GM19467 (cell line): ENCODE measurements at regions not wholly inside any gene's neighbourhood (a gene's known extent, or its start where the extent isn't known, plus 50 kb on each side); places are given as distances from the start of the nearest gene placed in this dataset.

Experiments
- ATAC-seq: cut with Tn5 transposase; IDR thresholded peaks from one replicate; pipeline ENCODE4 v1.9.1; 2021; ENCODE audit warnings: mild to moderate bottlenecking, moderate library complexity; ENCODE audit not compliant: unreplicated experiment

GRCh38 chr9:89877051-89878002 lies 272.5 kb downstream of the GADD45G start:
- ATAC-seq: no peak

DNA sequence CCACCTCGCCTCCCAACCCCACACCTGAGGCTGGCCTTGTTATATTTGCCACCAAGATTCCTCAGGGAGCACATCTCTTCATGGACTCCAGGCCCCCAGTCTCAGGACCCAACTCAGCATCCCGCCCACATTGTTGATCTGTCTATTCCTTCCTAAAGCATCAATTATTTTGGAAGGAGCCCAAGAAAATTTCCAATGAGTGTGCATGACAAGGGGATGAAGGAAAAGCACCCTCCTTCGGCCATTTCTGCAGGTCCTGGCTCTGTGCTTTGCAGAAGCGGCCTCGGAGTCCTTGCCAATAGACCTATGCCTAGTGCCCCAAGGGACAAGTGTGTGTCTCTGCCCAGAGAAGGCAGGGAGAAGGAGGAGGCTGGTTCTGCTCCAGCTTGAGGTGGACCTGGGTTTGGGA lies 273.2 kb downstream of the GADD45G start:
- ATAC-seq: no peak

- no peak for ATAC-seq
These were observed 273.9 kb downstream of the GADD45G start for GRCh38 chr9:89878687-89879086.

DNA sequence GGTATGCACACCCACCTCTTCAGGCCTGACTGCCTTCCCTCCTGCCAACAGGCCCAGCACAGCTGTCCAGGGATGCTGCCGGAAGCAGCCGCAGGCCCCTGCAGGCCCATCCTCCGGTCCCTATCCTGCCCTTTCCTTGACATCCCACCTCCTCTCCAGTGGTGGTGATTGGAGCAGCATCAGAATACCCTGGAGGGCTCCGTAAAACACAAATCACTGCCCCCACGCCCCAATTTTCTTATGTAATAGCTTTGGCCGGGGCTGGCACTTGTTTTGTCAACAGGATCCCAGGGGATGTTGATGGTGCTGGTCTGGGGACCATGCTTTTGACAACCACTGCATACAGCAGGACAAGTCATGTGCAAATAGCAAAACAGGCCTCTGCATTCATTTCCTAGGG lies 274.5 kb downstream of the GADD45G start:
- ATAC-seq: no peak

DNA sequence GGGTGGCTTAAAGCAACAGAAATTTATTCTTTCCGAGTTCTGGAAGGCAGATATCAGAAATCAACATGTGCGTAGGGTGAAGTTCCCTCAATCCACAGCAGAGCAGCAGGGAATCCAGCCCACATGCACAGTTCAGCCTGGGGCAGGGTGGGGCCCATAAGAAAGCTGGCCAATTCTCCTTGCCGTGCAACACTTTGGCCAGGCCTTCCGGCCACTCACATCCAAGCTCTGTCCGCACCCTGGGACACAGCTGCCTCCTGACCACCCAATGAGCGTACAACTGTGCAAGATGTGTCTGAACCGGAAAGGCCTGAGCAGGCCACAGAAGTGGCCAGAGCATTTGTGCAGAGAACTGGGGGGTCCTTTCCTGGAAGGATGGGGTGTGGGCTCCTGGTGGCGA lies 274.9 kb downstream of the GADD45G start:
- ATAC-seq: no peak

DNA sequence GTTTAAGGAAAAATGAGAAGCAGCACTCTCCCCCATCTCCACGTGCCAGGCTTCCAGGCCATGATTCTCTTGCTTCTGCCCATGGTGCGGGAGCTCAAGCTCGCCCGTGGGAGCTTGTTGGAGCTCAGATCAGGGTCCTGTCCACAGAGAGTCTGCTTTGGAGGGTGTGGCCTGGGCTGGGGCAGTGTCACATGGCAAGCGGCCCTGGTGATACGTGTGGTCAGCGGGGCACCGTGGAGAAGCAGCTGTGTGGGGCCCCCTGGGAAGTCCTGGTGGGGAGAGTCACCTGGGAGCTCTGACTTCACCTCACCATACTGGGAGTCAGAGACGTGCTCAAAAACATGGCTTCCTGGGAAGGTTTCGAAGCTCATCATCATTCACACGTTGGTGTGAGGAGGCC lies 275.3 kb downstream of the GADD45G start:
- no peak for ATAC-seq

GRCh38 chr9:89880721-89881120 lies 275.9 kb downstream of the GADD45G start:
- ATAC-seq: no peak

GRCh38 chr9:89881431-89881830 lies 276.6 kb downstream of the GADD45G start:
- ATAC-seq: no peak

GRCh38 chr9:89882930-89883361 lies 278.1 kb downstream of the GADD45G start:
- no peak for ATAC-seq

- no peak for ATAC-seq
These were observed 278.9 kb downstream of the GADD45G start for GRCh38 chr9:89883401-89884341.

- ATAC-seq: no peak
These were observed 279.7 kb downstream of the GADD45G start for GRCh38 chr9:89884356-89885083.

DNA sequence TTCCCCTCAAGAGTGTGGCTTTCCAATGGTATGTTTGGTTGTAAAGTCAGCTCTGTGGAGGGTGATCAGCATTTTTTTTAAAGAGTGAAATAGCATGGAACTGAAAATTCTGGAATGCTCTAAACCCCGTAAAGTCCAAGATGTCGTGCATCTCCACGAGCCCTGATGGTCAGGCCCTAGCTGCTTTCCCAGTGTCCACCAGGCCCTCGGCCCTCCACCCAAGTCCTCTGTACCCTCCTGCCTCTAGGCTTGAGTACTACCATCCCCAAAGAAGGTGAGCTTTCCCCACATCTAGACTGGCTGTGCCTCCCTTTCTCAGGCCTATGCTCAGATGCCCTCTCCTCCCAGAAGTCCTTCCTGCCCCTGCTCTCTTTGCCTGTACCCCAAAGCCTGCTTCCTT lies 280.3 kb downstream of the GADD45G start:
- ATAC-seq: no peak

DNA sequence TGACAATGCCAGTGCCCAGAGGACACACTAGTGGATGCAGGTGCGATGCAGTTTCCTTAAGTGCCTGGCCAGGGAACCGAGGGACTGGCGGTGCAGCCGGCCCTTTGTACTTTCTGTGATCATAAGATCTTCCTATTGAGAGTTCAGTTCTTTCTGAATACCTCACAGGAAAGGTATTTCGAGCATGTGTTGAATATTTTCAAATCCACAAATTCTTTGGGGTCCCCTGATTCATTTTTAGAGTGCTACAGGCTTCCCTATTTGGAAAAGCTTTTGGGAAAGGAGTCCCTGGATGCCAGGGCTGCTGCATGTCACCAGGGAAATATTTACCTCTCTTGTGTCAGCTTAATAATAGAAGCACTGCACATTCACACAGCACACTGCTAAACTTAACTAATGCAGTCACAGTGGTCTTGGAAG lies 281.5 kb downstream of the GADD45G start:
- no peak for ATAC-seq

DNA sequence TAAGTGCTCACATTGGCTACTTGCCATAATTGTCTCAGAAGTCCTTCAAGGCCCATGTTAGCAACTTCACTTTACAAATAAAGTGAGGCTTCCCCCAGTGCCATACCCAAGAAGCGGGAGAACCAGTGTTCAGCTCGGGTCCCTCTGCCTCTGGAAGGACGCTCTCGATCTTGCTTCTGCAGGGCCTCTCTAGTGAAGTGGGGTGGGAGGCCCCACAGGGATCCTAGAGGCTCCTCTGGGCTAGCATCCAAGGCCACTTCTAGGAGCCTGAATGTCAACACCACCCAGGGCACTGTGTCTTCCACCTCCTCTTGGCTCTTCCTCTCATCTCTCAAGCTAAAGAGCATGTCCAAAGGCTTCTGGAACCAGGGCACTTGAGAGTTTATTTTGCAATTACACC lies 282.5 kb downstream of the GADD45G start:
- ATAC-seq: no peak

DNA sequence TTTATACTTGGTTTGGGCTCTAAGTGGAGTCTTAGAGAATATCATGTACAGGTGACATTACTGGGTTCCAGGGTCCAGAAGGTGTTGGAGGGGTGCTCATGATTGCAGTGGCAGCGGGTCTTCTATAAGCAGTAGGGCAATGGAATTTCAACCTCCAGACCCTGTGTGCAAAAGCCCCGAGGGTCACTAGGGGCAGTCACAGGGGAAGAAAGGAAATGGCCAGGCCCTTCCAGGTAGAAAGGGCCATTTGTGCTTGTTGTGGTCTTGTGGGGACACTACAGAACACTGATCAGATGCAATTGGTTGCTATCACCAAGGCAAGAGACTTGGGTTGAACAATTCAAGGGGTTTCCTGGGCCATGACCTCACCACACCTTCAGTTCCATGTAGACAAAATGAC lies 283.4 kb downstream of the GADD45G start:
- ATAC-seq: no peak

- no peak for ATAC-seq
These were observed 283.9 kb downstream of the GADD45G start for GRCh38 chr9:89888677-89889076.

DNA sequence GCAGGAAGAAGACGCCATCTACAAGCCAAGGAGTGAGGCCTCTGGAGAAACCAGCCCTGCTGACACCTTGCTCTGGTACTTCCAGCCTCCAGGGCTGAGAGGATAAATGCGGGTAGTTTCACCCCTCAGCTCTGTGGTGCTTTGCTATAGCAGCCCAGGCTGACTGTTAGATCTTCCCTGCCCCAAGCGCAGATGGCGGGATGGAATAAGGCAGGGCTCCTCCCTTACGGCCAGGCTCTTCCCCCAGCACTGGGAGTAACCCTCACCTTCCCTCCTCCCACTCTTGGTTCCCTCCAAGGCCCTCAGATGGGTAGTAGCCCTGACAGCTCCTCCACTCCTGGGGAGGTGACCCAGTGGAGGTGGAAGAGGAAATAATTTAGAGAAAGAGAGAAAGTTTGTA lies 285.1 kb downstream of the GADD45G start:
- ATAC-seq: no peak

- ATAC-seq: no peak
These were observed 285.6 kb downstream of the GADD45G start for GRCh38 chr9:89890326-89890980.

DNA sequence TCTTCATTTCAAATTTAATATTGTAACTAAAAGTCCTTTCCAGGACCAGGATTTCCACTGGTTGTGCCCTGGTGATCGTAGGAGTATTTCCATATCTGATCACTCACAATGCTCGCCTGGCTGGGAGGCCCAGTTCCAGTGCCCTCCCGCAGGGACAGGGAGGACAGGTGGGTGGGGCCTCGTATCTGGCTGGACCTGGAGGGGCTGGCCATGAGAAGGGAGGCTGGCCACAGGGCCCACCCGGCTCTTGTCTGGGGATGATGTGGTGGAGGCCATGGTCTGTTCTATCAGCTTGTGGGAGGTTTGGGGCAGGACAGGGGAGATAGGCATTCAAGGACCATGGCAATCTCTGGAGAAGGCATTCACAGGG lies 286.4 kb downstream of the GADD45G start:
- no peak for ATAC-seq

GRCh38 chr9:89891591-89892304 lies 286.9 kb downstream of the GADD45G start:
- no peak for ATAC-seq
